HG03039 (cell line): ENCODE measurements at regions not wholly inside any gene's neighbourhood (a gene's known extent, or its start where the extent isn't known, plus 50 kb on each side); places are given as distances from the start of the nearest gene placed in this dataset.

Experiments used
- ATAC-seq: cut with Tn5 transposase; IDR thresholded peaks from one replicate; pipeline ENCODE4 v1.9.1; 2021; ENCODE audit warnings: mild to moderate bottlenecking, moderate library complexity; ENCODE audit not compliant: unreplicated experiment

DNA sequence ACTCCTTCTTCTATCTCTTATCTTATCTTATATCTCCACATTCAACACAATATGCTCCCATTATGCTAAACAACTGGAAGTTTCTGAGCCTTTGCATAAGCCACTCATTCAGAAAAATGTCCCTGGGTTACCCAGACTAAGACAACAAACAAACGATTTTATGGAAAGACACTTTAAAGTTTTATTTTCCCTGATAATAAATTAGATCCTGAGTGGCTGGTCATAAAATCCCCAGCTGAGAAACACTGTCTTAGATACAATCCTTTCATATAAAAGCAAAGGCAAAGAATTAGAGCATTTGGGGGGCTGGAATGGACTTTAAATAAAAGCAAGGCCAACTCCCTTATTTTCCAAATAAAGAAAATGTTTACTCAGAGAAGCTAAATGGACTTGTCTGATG, 322.3 kb downstream of the GBE1 start:
- no peak for ATAC-seq

DNA sequence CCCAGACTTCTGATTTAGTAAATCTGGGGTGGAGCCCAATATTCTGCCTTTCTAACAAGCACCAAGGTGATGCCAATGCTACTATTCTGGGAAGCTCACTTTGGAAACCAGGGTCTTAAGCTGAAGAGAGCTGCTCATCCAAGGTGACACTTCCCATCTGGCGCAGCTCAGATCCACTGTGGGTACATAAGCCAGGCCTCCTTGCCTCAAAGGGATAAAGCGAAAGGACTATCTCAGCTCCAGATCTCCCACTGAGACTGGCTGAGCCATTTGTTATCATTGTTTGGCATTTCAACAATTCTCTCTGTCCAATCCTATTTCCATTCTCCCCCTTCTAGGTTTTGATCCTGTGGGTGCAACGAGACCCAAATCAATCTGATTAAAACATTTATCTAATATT, 323.8 kb downstream of the GBE1 start:
- ATAC-seq: no peak

DNA sequence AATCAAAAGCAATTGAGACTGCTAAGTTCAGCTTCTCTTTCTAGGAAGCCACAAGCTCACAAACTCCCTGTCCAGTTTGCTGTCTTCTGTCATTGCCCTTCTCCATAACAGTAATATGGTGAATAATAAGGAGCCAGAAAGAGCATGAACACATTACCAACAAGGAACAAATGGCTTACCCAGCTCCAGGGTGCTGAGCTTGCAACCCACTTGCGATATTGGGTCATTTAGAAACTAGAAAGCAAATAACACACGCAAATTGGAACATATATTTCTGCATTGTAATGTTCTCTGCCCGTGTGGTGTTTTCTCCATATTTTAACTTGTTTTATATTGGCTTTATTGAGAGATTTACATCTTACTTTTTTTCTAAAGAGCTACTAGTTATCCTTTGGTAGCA, 325.3 kb downstream of the GBE1 start:
- ATAC-seq: no peak

DNA sequence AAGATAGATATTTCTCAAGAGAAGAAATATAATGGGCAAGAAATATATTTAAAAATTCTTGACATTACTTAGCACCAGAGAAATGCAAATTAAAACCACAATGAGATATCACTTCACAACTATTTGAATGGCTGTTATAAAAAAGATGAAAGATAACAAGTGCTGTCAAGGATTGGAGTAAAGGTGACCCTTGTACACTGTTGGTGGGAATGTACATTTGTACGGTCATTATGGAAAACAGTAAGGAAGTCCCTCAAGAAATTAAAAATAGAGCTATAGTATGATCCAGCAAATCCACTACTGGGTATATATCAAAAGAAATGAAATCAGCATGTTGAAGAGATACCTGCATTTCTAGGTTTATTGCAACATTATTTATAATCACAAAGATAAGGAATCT, 326.4 kb downstream of the GBE1 start:
- no peak for ATAC-seq

DNA sequence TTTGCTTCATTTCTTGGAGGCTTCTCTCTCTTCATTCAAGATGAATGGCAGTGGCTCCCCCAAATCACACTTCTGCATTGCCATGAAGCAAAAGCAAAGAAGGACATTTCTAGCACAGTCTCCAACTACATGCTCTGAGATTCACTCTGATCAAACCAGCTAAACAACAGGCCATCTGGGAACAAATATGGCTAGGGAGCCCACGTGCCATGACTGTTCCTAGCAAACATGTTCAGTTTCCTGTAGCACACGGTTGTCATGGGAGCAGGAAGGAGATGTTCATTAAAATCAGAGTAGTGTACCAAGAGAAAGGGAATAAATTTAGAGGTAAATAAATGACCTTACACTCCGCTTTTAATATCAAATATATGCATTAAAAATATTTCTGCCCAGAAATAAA, 327.3 kb downstream of the GBE1 start:
- ATAC-seq: no peak

DNA sequence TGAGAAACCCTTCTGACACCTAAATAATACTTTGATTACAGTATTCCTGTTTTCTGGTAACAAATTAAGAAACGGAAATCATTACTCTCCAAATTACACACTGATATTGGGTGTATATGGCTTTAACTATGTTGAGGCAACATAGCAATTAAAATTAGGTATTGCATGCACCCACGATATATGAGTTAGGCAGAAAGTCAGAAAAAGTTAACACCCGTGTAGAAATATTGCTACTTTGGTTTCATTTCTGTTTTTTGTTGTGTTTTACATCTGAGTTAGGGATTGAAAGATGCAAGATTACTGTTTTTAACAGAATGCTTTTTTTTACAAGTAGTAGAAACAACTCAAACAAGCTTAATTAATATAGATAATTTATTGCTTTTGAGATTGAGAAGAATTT, 327.8 kb downstream of the GBE1 start:
- ATAC-seq: no peak

DNA sequence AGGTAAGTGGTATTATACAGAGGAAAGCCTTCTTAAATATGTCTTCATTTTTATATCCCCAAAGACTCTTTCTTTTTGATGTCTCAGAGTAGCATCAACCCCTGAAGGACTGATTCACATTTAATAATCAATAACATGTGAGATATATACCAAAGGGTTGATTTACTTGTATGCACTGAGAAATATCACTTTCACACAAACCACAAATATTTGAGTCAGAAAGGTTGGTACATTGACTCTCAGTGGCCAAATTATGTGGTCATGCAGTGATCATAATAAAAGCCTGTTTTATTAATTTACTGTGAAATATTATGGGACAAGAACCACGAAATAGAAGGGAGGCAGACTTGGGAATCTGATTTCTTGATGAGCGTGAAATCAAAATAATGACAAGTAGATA, 329.0 kb downstream of the GBE1 start:
- ATAC-seq: no peak

DNA sequence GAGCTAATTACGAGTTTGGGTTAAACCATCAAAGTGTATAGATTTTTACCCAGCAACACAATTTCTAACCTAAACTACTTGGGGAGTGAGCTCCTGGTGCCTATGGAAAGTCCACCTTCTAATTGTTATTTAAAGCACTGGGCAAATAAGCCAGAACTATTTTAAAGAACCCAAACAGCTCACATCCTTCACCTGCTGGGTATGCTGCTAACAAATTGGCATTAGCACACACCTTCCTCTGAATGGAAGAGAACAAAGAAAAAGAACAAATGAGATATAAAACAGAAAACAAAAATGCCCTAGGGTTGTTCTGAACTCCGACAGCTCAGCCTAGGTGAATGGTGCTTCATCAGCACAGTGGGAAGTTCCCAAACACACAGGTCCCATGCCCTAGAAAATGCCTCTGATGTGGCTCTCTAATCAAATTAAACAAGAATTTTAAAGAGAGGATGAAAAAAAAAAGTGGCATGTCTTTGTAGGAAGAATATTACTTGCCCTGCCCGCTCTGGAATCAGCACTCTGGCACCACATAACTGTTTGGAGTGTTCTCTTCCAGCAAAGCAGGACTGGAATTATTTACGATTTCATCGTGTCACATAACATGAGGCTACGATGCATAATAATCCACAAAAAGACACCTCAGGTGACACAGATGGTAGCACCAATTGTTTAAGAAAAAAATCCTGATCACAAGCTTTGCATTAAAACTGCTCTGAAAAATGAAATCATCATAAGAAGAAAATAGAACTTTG, 334.4 kb downstream of the GBE1 start:
- no peak for ATAC-seq

DNA sequence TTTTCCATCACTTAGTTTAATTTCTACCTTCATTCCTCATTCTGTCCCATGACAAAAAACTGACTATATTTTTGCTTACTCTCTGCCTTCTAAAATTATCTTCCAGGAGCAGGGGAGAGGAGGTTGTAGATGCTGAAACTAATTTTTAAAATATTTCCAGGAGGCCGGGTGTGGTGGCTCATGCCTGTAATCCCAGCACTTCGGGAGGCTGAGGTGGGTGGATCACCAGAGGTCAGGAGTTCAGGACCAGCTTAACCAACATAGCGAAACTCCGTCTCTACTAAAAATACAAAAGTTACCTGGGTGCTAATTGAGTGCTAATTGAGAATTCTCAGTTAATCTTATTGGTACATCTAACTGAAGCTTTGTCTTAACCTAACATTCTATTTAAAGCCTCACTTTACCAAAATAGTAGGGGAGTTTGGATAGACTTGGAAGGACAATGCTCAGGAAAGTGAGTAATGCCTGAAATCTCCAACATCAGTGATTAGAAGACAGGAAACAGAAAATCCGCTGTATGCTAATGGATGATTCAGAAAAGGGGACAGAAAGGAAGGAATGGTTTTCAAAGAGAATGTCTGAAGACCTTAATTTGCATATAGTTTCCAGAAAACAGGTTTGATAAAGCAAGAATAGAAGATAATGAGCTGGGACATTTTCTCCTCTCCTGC, 336.1 kb downstream of the GBE1 start:
- no peak for ATAC-seq

DNA sequence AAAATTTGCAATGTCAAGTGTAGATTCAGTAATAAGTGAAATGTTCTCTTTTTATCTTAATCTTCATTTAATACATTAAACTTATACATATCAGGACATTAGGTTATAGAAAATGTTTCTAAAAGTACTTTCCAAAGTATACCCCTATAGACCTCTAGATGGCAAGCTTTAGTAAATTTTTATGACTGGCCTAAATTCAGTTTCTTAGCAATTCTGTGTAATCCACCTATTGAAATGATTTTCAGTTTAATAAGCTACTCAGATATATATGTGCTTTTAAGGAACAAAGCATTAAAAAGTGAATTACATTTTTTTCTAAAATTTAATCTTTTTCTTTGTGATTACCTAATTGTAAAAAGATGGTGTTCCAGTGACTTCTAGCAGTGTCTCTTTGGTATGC, 342.2 kb downstream of the GBE1 start:
- no peak for ATAC-seq

DNA sequence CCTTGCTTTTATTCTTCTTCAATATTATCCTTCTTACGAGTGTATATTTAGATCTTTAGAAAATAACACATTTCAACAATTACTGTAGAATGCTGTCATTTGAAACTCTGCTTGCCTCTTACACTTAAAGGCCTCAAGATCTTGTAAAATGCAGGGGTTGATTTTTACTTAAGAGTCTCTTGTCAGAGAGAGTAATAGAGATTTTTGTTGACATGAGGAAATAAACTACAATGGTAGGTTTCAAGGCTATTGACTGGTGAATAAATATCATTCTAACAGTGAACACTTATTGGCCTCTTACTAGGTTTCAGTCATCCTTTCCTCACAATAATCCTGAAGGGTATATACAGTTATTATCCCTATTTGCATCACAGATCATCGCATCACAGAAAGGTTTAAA, 344.6 kb downstream of the GBE1 start:
- ATAC-seq: no peak

DNA sequence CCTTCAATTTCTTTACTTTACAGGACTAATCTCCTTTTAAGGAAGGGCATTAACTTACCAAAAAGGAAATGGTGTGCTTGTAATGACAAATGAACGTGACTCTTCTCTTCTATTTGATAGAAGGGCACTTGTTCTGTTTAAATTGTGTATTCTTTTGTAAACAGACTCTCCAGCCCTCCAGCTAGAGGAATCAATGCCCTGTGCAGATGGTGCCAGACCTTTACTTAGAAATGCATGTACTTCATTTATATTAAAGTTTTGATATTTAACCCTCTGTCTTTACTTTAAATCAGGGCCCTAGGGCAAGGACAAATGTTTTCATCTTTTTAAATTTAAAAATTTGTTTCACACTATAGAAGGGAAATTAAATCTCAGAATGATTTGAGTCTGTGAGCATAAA, 355.1 kb downstream of the GBE1 start:
- no peak for ATAC-seq

DNA sequence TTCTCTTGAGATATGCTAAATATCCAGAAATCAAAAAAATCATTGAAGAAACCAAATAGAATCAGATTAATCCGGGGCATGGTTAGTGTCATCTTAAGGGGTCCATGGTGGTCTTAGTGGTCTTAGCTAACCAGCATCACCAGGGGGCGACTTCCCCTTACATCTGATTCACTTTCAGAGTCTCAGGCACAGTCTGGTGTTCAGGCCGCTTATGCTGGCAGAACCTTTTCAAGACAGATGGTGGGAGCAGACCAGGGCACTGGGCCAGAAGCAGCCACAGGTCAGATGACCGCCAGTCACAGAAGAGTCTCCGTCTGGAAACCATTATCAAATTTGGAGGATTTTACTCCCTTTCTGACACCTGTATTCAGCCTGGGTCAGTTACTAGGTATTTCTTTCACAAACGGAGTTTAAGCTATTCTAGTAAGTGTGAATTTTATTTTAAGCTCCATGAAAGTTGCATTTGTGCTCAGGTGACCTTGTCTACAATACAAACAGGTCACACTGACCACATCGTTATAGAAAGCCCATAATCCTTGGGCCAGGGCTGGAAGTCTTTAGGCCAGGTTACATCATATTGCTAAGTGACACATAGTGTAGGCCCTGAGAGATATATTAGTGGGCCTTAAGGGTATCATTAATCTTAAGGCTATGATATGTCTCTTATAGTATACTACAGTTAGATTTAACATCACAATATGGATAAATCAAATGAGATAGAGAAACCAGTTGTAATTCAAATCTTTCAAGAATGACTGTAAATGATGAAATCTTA, 365.5 kb downstream of the GBE1 start:
- ATAC-seq: no peak

DNA sequence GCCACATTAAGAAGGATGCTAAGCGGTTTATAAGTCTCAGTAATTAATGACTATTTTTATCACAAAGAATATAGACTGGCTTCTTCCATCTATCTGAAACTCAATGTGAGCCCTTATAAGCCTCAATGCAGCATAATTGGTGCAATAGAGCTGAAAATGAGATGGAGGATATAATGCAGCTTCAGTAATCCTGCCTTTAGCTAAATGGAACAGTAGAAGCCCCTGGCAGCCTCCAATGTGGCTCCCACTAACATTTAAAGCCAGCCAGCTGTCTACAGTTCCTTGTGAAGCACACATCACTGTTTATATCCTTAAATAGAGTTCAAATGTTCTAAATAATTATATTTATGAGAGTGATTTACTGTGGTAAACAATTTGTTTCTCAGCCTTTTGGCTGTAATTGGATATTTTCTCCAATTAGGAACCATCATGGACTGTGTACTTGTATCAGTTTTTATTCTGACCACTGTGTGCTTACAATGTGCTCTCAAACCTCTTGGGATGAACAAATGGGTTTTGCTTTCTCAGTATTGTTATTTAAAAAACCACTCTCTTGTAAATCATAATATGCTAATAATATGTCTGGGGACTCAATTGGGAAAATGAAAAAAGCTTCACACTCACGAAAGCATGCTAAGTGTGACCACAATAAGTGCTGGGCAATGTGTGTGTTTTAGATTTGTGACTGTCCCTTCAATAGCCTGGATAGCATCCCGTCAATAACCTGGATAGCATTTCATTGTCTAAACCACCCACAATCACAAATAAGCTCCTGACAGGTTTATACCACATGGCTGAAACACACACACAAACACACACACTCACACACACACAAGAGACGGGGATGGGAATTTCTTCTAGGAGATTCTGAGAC, 366.6 kb downstream of the GBE1 start:
- no peak for ATAC-seq

DNA sequence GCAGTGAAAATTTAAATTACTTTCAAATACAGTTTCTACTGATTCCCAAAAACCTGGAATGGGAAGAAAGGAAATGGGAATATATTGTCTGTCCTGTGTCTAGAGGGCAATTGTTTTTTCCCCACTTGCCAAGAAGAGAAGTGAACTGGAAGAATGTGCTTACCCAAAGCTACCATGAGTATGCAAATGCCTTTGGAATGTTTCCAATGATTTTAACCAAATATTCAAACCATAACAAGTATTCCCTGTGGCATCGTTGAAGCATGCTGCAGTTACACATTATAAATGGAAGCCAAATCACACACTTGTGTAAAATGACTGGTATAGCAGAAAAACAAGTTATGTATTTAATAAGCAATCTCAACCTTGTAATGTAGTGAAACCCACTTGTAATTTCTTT, 368.2 kb downstream of the GBE1 start:
- no peak for ATAC-seq

DNA sequence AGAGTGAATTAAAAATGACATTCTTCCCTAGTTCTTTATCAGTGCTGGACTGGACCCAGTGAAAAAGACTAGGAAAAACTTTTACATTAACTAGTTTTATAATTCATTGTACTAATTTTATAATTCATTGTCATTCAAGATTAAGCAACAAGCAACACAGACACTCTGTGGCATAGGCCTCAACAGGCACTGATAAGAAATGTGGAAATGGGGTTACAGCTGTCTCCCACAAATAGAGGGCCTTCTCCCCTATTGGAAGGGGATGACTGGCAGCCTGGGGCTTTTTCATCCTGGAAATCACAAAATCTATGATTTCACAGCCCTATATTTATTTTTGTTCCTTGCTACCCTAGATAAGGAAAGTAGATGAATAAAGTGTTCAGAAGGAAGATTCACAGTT, 370.6 kb downstream of the GBE1 start:
- ATAC-seq: no peak

DNA sequence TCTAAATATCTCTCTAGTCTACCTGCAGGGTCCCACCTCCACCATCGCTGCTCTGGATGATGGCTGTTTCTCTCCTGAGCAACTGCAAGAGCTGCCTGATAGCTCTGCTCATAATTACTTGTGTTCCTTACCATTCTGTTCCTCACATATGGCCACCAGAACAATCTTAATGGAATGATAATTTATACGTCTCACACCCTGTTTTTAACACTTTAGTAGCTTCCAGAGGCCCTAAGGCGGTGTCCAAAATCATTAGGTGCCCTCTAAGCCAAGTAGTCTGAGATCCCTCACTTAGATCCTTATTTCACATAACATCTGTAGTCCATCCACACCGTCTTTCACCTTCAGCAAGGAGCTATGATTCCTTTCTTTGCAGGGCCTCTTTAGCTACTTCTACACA, 373.3 kb downstream of the GBE1 start:
- ATAC-seq: no peak

DNA sequence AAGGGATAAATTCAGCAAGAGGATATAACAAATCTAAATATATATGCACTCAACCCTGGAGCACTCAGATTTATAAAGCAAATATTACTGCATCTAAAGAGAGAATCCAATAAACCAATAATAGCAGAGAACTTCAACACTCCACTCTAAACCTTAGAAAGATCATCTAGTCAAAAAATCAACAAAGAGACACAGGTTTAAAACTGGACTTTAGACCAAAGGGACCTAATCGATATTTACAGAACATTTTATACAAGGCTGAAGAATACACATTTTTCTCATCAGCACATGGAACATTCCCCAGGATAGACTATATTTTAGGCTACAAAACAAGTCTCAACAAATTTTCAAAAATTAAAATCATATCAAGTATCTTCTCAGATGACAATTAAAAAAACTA, 379.0 kb downstream of the GBE1 start:
- no peak for ATAC-seq

DNA sequence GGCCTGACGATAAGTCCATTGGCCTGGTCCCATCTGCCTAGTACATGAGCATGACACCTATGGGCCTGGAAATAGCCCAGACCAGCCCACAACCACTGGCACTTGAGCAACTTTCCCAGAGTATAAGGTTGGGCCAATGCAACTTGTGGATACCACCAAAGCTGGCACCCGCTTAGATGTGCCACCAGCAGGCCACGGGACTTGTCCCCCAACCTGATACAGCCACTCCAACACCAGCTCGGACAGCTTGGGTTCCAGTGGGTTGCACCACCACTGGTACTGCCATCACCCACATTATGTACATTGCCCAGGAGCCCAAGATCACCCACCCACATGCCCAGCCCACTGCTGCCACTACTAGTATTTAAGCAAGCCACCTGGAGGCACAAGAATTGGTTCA, 381.2 kb downstream of the GBE1 start:
- ATAC-seq: no peak

DNA sequence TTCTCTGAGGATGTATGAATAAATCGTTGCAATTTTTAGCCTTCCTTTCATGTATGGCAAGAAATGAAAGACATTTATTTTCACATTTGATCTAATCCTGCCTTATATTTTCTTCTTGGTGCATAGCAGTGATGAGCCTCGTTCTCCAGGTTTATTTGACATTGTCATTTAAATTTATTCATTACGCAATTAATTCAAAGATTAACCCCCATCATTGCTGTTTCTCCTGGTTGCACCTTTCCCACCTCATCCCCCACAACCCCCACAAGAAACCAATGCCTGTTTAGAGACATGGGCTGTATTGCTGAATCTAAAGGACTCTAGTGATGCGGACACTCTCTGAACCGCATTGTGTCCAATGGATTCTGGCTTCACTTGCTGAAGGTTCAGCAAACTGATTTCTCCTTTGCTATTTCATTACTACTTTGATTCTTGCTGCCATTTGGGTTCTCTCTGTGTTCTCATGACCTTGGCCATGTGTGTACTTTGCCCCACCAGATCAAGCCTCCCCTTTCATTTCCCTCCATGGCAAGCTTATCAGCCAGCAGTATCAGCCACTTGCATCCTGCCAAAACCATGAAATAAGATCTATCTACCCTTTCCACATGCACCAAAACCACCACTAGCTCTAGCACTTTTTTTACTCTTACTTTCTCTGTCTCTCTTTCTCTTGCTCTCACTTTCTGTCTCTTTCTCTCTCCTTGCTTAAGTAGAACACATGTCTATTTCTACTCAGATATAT, 382.7 kb downstream of the GBE1 start:
- ATAC-seq: no peak
